ENCODE measurements at regions not wholly inside any gene's neighbourhood (a gene's known extent, or its start where the extent isn't known, plus 50 kb on each side); places are given as distances from the start of the nearest gene placed in this dataset.

GRCh38 chr17:34781071-34781470, 180.2 kb downstream of the CCT6B start:
- DNase-seq (ENCODE audit: low read depth, low spot score) = no peak
- Histone ChIP-seq H3K9ac (ENCODE audit: insufficient read length, low read depth) (no peak overlapping the region), H3K4me1 (ENCODE audit: insufficient read depth, insufficient read length) (no peaks in the 10 kb centered on the region), H3K4me3 (ENCODE audit: insufficient read length, low read depth) (no peak overlapping the region), H3K27me3 (ENCODE audit: insufficient read depth, insufficient read length) (peaks cover 11% of the 10 kb centered on the region), H3K9me3 (ENCODE audit: insufficient read depth, low read length) (peaks cover 17% of the 10 kb centered on the region; the same call in 1 of the 2 replicates), H3K36me3 (ENCODE audit: insufficient read depth, insufficient read length, low read length) (no peaks in the 10 kb centered on the region)
- no peak for TF ChIP-seq ZNF274 (IDR thresholded peaks at IDR 0.05; ENCODE audit: low read depth, low read length)
- no peak for TF ChIP-seq SUZ12 (IDR thresholded peaks at IDR 0.05; ENCODE audit: extremely low read depth, insufficient read depth, insufficient read length)

DNA sequence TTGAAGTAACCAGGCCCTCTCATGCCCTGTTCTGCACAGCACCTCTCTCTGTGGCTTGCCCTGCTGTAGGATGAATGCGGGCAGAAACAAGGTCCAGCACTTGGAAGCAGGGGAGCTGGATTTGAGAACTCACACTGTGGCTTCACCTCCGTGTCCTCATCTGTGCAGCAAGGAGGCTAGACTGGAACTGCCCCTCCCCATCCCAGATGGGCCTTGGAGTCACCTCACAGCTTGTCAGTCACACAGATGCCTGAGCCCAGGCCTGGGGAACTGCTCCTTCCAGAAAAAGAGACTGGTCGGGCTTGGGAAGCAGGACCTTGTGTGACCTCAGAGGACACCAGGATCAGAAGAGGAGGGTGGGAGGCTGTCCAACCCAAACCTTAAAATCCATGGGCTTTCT, 180.8 kb downstream of the CCT6B start:
- Histone ChIP-seq H3K36me3 (ENCODE audit: insufficient read depth, insufficient read length, low read length) (no peaks in the 10 kb centered on the region), H3K4me3 (ENCODE audit: insufficient read length, low read depth) (no peak overlapping the region), H3K4me1 (ENCODE audit: insufficient read depth, insufficient read length) (no peaks in the 10 kb centered on the region), H3K9me3 (ENCODE audit: insufficient read depth, low read length) (peaks cover 17% of the 10 kb centered on the region; the same call in 1 of the 2 replicates), H3K27me3 (ENCODE audit: insufficient read depth, insufficient read length) (peaks cover 7% of the 10 kb centered on the region), H3K9ac (ENCODE audit: insufficient read length, low read depth) (no peak overlapping the region)
- DNase-seq (ENCODE audit: low read depth, low spot score) = no peak
- TF ChIP-seq ZNF274 (IDR thresholded peaks at IDR 0.05; ENCODE audit: low read depth, low read length) (peak; percentile 67), YY1 (IDR thresholded peaks at IDR 0.05; ENCODE audit: insufficient read depth, insufficient read length) (no peak), SUZ12 (IDR thresholded peaks at IDR 0.05; ENCODE audit: extremely low read depth, insufficient read depth, insufficient read length) (no peak)

DNA sequence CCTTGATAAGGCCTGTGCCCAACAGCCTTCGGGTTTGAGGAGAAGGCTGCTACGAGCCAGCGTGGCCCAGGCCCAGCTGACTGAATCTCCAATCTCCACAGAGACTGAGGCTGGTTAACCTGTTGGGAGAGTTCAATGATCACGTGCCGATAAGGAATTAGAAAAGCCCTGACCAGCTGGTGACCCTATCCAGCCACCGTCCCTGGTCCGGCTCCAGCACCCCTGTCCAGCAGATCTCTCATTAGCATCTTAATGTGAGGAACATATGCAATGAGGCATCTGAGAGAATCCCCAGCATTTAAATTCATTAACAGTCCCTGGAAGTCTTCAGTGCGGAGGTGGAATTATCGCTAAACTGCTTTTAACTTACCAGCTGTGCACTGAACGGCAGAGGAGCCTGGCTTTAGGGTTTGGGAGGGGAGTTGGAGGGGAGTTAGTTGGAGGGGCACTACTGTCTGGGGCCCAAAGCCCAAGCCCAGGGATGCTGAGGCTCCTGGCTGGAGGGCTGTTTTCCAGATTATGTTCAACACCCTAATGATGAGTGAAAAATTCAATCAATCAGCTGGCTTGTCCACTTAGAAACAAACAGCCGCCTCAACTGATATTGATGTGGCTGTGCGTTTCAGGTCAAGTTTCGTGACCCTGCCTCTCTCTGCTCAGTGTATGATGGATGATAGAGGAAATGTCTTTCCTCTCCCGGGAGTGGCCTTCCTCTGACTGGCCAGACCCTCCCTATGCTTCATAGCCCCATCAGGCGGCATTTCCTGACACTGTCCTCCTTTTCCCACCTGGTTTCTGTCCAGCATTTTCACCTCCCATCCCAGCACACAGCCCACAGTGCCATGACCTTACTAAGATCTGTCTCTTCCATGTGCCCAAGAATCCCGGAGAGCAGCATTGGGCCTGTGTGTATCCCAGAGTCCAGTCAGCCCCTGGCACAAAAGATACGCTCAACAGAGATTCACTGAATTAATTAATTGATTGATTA, 184.5 kb downstream of the CCT6B start:
- no peak for DNase-seq (ENCODE audit: low read depth, low spot score)
- no peak overlapping the region for H3K4me3 ChIP-seq (ENCODE audit: insufficient read length, low read depth)
- no peaks in the 10 kb centered on the region for H3K4me1 ChIP-seq (ENCODE audit: insufficient read depth, insufficient read length)
- peaks cover 17% of the 10 kb centered on the region; the same call in 1 of the 2 replicates for H3K9me3 ChIP-seq (ENCODE audit: insufficient read depth, low read length)
- no peak for TF ChIP-seq YY1 (IDR thresholded peaks at IDR 0.05; ENCODE audit: insufficient read depth, insufficient read length)
- TF ChIP-seq SUZ12 (IDR thresholded peaks at IDR 0.05; ENCODE audit: extremely low read depth, insufficient read depth, insufficient read length) = no peak
- TF ChIP-seq ZNF274 (IDR thresholded peaks at IDR 0.05; ENCODE audit: low read depth, low read length) = no peak
- H3K27me3 ChIP-seq (ENCODE audit: insufficient read depth, insufficient read length) = peaks cover 6% of the 10 kb centered on the region
- no peak overlapping the region for H3K9ac ChIP-seq (ENCODE audit: insufficient read length, low read depth)
- H3K36me3 ChIP-seq (ENCODE audit: insufficient read depth, insufficient read length, low read length) = no peaks in the 10 kb centered on the region

GRCh38 chr17:34773036-34773435, 188.2 kb downstream of the CCT6B start:
- no peak overlapping the region for H3K4me3 ChIP-seq (ENCODE audit: insufficient read length, low read depth)
- DNase-seq (ENCODE audit: low read depth, low spot score) = no peak
- no peaks in the 10 kb centered on the region for H3K36me3 ChIP-seq (ENCODE audit: insufficient read depth, insufficient read length, low read length)
- no peaks in the 10 kb centered on the region for H3K4me1 ChIP-seq (ENCODE audit: insufficient read depth, insufficient read length)
- no peak overlapping the region for H3K9ac ChIP-seq (ENCODE audit: insufficient read length, low read depth)
- no peaks in the 10 kb centered on the region for H3K27me3 ChIP-seq (ENCODE audit: insufficient read depth, insufficient read length)
- no peaks in the 10 kb centered on the region for H3K9me3 ChIP-seq (ENCODE audit: insufficient read depth, low read length)
- no peak for TF ChIP-seq ZNF274 (IDR thresholded peaks at IDR 0.05; ENCODE audit: low read depth, low read length)
- TF ChIP-seq YY1 (IDR thresholded peaks at IDR 0.05; ENCODE audit: insufficient read depth, insufficient read length) = no peak
- no peak for TF ChIP-seq SUZ12 (IDR thresholded peaks at IDR 0.05; ENCODE audit: extremely low read depth, insufficient read depth, insufficient read length)

DNA sequence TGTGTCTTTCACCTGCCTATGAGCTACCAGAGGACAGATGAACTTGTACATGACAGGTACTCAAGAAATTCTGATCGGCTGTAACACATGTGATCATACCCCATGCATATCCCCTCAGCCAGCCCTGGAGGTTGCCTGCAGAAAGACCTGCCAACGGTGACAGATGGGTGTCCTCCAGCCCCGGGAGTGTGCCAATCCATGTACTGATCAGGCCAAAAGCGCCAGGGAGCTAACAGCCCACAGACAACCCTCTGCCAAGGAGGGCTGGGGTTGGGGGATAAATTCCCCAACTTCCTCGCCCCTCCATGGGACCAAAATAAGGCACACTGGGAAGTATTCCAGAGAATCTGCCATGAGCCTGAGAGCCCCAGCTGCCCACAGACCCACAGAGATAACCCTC, 189.4 kb downstream of the CCT6B start:
- no peaks in the 10 kb centered on the region for H3K9me3 ChIP-seq (ENCODE audit: insufficient read depth, low read length)
- DNase-seq (ENCODE audit: low read depth, low spot score) = no peak
- no peak overlapping the region for H3K9ac ChIP-seq (ENCODE audit: insufficient read length, low read depth)
- no peaks in the 10 kb centered on the region for H3K27me3 ChIP-seq (ENCODE audit: insufficient read depth, insufficient read length)
- TF ChIP-seq ZNF274 (IDR thresholded peaks at IDR 0.05; ENCODE audit: low read depth, low read length) (no peak), YY1 (IDR thresholded peaks at IDR 0.05; ENCODE audit: insufficient read depth, insufficient read length) (no peak), SUZ12 (IDR thresholded peaks at IDR 0.05; ENCODE audit: extremely low read depth, insufficient read depth, insufficient read length) (no peak)
- H3K4me1 ChIP-seq (ENCODE audit: insufficient read depth, insufficient read length) = peaks cover 2% of the 10 kb centered on the region
- no peak overlapping the region for H3K4me3 ChIP-seq (ENCODE audit: insufficient read length, low read depth)
- no peaks in the 10 kb centered on the region for H3K36me3 ChIP-seq (ENCODE audit: insufficient read depth, insufficient read length, low read length)

GRCh38 chr17:34770586-34770985, 190.7 kb downstream of the CCT6B start:
- Histone ChIP-seq H3K4me3 (ENCODE audit: insufficient read length, low read depth) (no peak overlapping the region), H3K36me3 (ENCODE audit: insufficient read depth, insufficient read length, low read length) (no peaks in the 10 kb centered on the region), H3K27me3 (ENCODE audit: insufficient read depth, insufficient read length) (no peaks in the 10 kb centered on the region), H3K9me3 (ENCODE audit: insufficient read depth, low read length) (no peaks in the 10 kb centered on the region), H3K4me1 (ENCODE audit: insufficient read depth, insufficient read length) (peaks cover 2% of the 10 kb centered on the region), H3K9ac (ENCODE audit: insufficient read length, low read depth) (no peak overlapping the region)
- no peak for DNase-seq (ENCODE audit: low read depth, low spot score)
- no peak for TF ChIP-seq ZNF274 (IDR thresholded peaks at IDR 0.05; ENCODE audit: low read depth, low read length)
- no peak for TF ChIP-seq SUZ12 (IDR thresholded peaks at IDR 0.05; ENCODE audit: extremely low read depth, insufficient read depth, insufficient read length)
- TF ChIP-seq YY1 (IDR thresholded peaks at IDR 0.05; ENCODE audit: insufficient read depth, insufficient read length) = no peak

GRCh38 chr17:34769899-34770298, 190.5 kb downstream of the TMEM132E start:
- Histone ChIP-seq H3K27me3 (ENCODE audit: insufficient read depth, insufficient read length) (no peaks in the 10 kb centered on the region), H3K4me1 (ENCODE audit: insufficient read depth, insufficient read length) (peaks cover 2% of the 10 kb centered on the region), H3K9ac (ENCODE audit: insufficient read length, low read depth) (no peak overlapping the region), H3K36me3 (ENCODE audit: insufficient read depth, insufficient read length, low read length) (no peaks in the 10 kb centered on the region), H3K4me3 (ENCODE audit: insufficient read length, low read depth) (no peak overlapping the region), H3K9me3 (ENCODE audit: insufficient read depth, low read length) (no peaks in the 10 kb centered on the region)
- no peak for DNase-seq (ENCODE audit: low read depth, low spot score)
- TF ChIP-seq SUZ12 (IDR thresholded peaks at IDR 0.05; ENCODE audit: extremely low read depth, insufficient read depth, insufficient read length) (no peak), ZNF274 (IDR thresholded peaks at IDR 0.05; ENCODE audit: low read depth, low read length) (no peak), YY1 (IDR thresholded peaks at IDR 0.05; ENCODE audit: insufficient read depth, insufficient read length) (no peak)
